ENCODE measurements at regions not wholly inside any gene's neighbourhood (a gene's known extent, or its start where the extent isn't known, plus 50 kb on each side); places are given as distances from the start of the nearest gene placed in this dataset.

DNA sequence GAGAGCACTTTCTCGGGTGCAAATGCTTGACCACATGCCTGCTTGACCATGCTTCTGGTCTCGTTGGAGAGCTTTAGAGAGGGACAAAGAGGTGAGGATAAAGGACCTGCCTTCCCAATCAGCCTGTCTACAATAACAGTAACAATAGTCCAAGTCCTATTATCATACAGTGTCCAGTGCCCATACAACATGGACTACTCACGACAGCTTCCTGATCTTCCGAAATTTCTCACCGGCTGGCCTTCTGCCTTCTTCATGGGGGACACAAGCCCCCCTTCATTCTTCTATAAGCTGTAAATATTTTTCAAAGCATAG is 329.0 kb downstream of the PAX3 start:
- TF ChIP-seq, protein P1, sequence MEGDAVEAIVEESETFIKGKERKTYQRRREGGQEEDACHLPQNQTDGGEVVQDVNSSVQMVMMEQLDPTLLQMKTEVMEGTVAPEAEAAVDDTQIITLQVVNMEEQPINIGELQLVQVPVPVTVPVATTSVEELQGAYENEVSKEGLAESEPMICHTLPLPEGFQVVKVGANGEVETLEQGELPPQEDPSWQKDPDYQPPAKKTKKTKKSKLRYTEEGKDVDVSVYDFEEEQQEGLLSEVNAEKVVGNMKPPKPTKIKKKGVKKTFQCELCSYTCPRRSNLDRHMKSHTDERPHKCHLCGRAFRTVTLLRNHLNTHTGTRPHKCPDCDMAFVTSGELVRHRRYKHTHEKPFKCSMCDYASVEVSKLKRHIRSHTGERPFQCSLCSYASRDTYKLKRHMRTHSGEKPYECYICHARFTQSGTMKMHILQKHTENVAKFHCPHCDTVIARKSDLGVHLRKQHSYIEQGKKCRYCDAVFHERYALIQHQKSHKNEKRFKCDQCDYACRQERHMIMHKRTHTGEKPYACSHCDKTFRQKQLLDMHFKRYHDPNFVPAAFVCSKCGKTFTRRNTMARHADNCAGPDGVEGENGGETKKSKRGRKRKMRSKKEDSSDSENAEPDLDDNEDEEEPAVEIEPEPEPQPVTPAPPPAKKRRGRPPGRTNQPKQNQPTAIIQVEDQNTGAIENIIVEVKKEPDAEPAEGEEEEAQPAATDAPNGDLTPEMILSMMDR (conservative IDR thresholded peaks at IDR 0.05) = no peak
- TF ChIP-seq EZH2 (IDR thresholded peaks at IDR 0.05; ENCODE audit: low read depth) = no peak

Measured in PC-9 (cell line).